Nephron (organoid): ENCODE measurements at regions not wholly inside any gene's neighbourhood (a gene's known extent, or its start where the extent isn't known, plus 50 kb on each side); places are given as distances from the start of the nearest gene placed in this dataset.
"Not testable (repeated sequence)": the region's sequence is repeated elsewhere in the genome, so short reads cannot be mapped to it uniquely, and the experiment has no call there.

Experiments used
- H3K27ac Mint-ChIP-seq, 3 experiments: 2 replicates each; pipeline ENCODE4 v1.8.0; 2020; ENCODE audit warnings: mixed read lengths in 3 of 3, mild to moderate bottlenecking in 2 of 3, moderate library complexity in 1 of 3
- H3K27me3 Mint-ChIP-seq: 2 replicates; pipeline ENCODE4 v1.8.0; 2021; ENCODE audit warnings: low read depth, mild to moderate bottlenecking, moderate library complexity, mixed read lengths
- H3K36me3 Mint-ChIP-seq: 2 replicates; pipeline ENCODE4 v1.8.0; 2020; ENCODE audit warnings: low read depth, mixed read lengths
- H3K4me1 Mint-ChIP-seq: 2 replicates; pipeline ENCODE4 v1.8.0; 2020; ENCODE audit warnings: mixed read lengths
- H3K4me3 Mint-ChIP-seq, 3 experiments: 2 replicates each; pipeline ENCODE4 v1.8.0; 2020; ENCODE audit warnings: mild to moderate bottlenecking in 3 of 3, mixed read lengths in 3 of 3, moderate library complexity in 2 of 3
- H3K9me3 Mint-ChIP-seq: 2 replicates; pipeline ENCODE4 v1.8.0; 2020; ENCODE audit warnings: mixed read lengths
- TF ChIP-seq, protein P1 (sequence below), 3 experiments: fragments of 200-600 bp; sonication (generic); IDR thresholded peaks; one replicate each; pipeline ENCODE4 v1.5.0; 2021; ENCODE audit warnings: antibody characterized with exemption in 3 of 3; ENCODE audit not compliant: unreplicated experiment in 3 of 3

- Mint-ChIP-seq H3K4me3 (no peak overlapping the region), H3K27me3 (peaks cover 6% of the 10 kb centered on the region), H3K9me3 (no peaks in the 10 kb centered on the region), H3K36me3 (no peaks in the 10 kb centered on the region), H3K4me1 (peaks cover 24% of the 10 kb centered on the region), H3K27ac (no peak overlapping the region)
- TF ChIP-seq, protein P1, sequence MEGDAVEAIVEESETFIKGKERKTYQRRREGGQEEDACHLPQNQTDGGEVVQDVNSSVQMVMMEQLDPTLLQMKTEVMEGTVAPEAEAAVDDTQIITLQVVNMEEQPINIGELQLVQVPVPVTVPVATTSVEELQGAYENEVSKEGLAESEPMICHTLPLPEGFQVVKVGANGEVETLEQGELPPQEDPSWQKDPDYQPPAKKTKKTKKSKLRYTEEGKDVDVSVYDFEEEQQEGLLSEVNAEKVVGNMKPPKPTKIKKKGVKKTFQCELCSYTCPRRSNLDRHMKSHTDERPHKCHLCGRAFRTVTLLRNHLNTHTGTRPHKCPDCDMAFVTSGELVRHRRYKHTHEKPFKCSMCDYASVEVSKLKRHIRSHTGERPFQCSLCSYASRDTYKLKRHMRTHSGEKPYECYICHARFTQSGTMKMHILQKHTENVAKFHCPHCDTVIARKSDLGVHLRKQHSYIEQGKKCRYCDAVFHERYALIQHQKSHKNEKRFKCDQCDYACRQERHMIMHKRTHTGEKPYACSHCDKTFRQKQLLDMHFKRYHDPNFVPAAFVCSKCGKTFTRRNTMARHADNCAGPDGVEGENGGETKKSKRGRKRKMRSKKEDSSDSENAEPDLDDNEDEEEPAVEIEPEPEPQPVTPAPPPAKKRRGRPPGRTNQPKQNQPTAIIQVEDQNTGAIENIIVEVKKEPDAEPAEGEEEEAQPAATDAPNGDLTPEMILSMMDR (IDR thresholded peaks at IDR 0.05; ENCODE audit: unreplicated experiment in 3 of 3): no peak
These were observed 431.8 kb downstream of the CD83 start for GRCh38 chr6:14549304-14549770.

- no peaks in the 10 kb centered on the region for H3K36me3 Mint-ChIP-seq
- peaks cover 6% of the 10 kb centered on the region for H3K27me3 Mint-ChIP-seq
- H3K4me3 Mint-ChIP-seq: no peak overlapping the region
- H3K9me3 Mint-ChIP-seq: no peaks in the 10 kb centered on the region
- TF ChIP-seq, protein P1 (IDR thresholded peaks at IDR 0.05; ENCODE audit: unreplicated experiment in 3 of 3): no peak
- no peak overlapping the region for H3K27ac Mint-ChIP-seq
- peaks cover 24% of the 10 kb centered on the region for H3K4me1 Mint-ChIP-seq
These were observed 432.3 kb downstream of the CD83 start for GRCh38 chr6:14549871-14550270.

- H3K4me1 Mint-ChIP-seq: peaks cover 24% of the 10 kb centered on the region
- no peaks in the 10 kb centered on the region for H3K9me3 Mint-ChIP-seq
- H3K27ac Mint-ChIP-seq: no peak overlapping the region
- H3K27me3 Mint-ChIP-seq: peaks cover 6% of the 10 kb centered on the region
- H3K4me3 Mint-ChIP-seq: no peak overlapping the region
- H3K36me3 Mint-ChIP-seq: no peaks in the 10 kb centered on the region
- TF ChIP-seq, protein P1 (IDR thresholded peaks at IDR 0.05; ENCODE audit: unreplicated experiment in 3 of 3): no peak
These were observed 432.8 kb downstream of the CD83 start for GRCh38 chr6:14550410-14550809.

DNA sequence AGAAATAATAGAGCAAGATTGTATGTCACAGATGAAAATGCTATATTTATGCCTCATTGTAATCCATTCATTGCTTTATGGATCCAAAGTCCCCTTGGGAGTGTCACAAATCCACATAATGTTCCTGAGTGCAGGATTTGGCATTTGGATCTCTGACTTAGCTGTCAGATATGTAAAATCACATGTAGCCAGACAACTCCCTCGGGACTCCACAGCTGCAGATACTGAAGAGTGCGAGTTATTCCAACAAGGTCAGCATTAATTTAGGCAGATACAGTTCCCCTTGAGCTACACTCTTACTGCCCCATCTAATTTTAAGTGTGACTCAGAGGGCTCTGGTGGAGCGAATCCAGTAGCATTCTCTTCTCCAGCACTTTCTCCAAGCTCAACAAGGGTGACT is 433.2 kb downstream of the CD83 start:
- Mint-ChIP-seq H3K4me3 (no peak overlapping the region), H3K36me3 (no peaks in the 10 kb centered on the region), H3K4me1 (peaks cover 24% of the 10 kb centered on the region), H3K27ac (no peak overlapping the region), H3K9me3 (no peaks in the 10 kb centered on the region), H3K27me3 (peaks cover 8% of the 10 kb centered on the region)
- TF ChIP-seq, protein P1 (IDR thresholded peaks at IDR 0.05; ENCODE audit: unreplicated experiment in 3 of 3): no peak

DNA sequence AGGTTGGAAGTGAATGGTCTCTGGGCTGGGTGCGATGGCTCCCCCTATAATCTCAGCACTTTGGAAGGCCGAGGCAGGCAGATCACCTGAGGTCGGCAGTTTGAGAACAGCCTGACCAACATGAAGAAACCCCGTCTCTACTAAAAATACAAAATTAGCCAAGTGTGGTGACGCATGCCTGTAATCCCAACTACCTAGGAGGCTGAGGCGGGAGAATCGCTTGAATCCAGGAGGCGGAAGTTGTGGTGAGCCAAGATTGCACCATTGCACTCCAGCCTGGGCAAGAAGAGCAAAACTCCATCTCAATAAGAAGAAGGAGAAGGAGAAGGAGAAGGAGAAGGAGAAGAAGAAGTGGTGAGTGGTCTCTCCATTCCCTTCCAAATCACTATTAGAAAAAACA is 434.0 kb downstream of the CD83 start:
- H3K9me3 Mint-ChIP-seq, H3K27ac Mint-ChIP-seq, H3K4me3 Mint-ChIP-seq, H3K36me3 Mint-ChIP-seq: not testable (repeated sequence)
- Mint-ChIP-seq H3K27me3 (peaks cover 13% of the 10 kb centered on the region), H3K4me1 (peaks cover 24% of the 10 kb centered on the region)

GRCh38 chr6:14552891-14553290 is 435.3 kb downstream of the CD83 start:
- no peaks in the 10 kb centered on the region for H3K9me3 Mint-ChIP-seq
- H3K27me3 Mint-ChIP-seq: peaks cover 13% of the 10 kb centered on the region
- H3K4me1 Mint-ChIP-seq: peaks cover 24% of the 10 kb centered on the region

More at GRCh38 chr6:14552891-14553290, 435.3 kb downstream of the CD83 start:
- H3K4me3 Mint-ChIP-seq: no peak overlapping the region
- H3K27ac Mint-ChIP-seq: no peak overlapping the region
- no peaks in the 10 kb centered on the region for H3K36me3 Mint-ChIP-seq
- TF ChIP-seq, protein P1 (IDR thresholded peaks at IDR 0.05; ENCODE audit: unreplicated experiment in 3 of 3): no peak
